ENCODE measurements at regions not wholly inside any gene's neighbourhood (a gene's known extent, or its start where the extent isn't known, plus 50 kb on each side); places are given as distances from the start of the nearest gene placed in this dataset.

DNA sequence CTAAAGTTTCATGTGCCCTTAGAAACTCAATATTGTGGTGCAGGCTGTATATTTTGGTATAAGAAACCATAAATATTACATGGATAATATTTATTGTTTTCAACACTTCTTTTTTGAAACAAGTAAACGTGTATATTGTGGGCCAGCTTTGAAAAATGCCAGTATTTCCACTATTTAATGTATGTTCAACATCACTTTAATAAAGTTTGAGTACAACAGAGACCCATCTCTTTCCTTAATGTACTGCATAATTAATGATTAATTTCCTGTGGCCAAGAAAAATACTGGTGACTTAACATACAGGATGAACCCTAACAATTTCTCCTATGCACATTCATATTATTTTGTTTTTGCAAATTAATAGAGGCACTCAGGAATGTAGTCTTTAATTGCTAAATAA, 2891.5 kb downstream of the PCDH9 start:
- H3K27ac ChIP-seq (ENCODE audit: low read depth, low read length): no peak overlapping the region
- no peaks in the 10 kb centered on the region for H4K20me1 ChIP-seq (ENCODE audit: low read depth, low read length)
- H3K9me2 ChIP-seq (replicated peaks; ENCODE audit: insufficient read depth, low read length): no peaks in the 10 kb centered on the region

DNA sequence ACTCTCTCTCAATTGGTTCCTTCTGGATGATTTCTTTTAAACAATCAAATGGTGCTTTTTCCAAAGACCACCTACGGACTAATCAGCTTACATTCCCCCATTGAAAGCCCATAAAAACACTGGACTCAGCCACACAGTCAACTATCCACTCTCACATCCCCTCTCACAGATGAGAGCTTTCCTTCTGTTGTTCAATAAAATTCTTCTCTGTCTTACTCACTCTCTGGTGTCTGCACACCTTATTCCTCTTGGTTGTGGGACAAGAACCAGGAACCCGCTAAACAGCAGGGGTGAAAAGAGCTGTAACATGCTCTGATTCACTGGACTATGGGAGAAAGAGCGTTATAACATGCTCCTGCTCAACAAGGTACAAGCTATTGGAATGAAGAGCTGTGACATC, 2896.2 kb downstream of the PCDH9 start:
- H3K9ac ChIP-seq (ENCODE audit: low read length): no peak overlapping the region
- H3K4me3 ChIP-seq (ENCODE audit: insufficient read depth, low read length, poor library complexity, severe bottlenecking): no peak overlapping the region
- no peaks in the 10 kb centered on the region for H3K79me2 ChIP-seq (ENCODE audit: insufficient read depth, low read length)
- no peak for TF ChIP-seq EZH2phosphoT487 (conservative IDR thresholded peaks at IDR 0.05; ENCODE audit: low read length)
- TF ChIP-seq, protein P1, sequence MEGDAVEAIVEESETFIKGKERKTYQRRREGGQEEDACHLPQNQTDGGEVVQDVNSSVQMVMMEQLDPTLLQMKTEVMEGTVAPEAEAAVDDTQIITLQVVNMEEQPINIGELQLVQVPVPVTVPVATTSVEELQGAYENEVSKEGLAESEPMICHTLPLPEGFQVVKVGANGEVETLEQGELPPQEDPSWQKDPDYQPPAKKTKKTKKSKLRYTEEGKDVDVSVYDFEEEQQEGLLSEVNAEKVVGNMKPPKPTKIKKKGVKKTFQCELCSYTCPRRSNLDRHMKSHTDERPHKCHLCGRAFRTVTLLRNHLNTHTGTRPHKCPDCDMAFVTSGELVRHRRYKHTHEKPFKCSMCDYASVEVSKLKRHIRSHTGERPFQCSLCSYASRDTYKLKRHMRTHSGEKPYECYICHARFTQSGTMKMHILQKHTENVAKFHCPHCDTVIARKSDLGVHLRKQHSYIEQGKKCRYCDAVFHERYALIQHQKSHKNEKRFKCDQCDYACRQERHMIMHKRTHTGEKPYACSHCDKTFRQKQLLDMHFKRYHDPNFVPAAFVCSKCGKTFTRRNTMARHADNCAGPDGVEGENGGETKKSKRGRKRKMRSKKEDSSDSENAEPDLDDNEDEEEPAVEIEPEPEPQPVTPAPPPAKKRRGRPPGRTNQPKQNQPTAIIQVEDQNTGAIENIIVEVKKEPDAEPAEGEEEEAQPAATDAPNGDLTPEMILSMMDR (IDR thresholded peaks at IDR 0.05; ENCODE audit: insufficient read depth, low read length, poor library complexity, severe bottlenecking): no peak
- H3K27ac ChIP-seq (ENCODE audit: low read depth, low read length): no peak overlapping the region
- no peak overlapping the region for H3K4me2 ChIP-seq (ENCODE audit: low read depth, low read length, poor library complexity, severe bottlenecking)
- no peaks in the 10 kb centered on the region for H3F3A ChIP-seq (ENCODE audit: insufficient read depth)
- no peak overlapping the region for H2AFZ ChIP-seq (ENCODE audit: low read depth, low read length, severe bottlenecking)
- H4K20me1 ChIP-seq (ENCODE audit: low read depth, low read length): no peaks in the 10 kb centered on the region
- no peaks in the 10 kb centered on the region for H3K9me2 ChIP-seq (replicated peaks; ENCODE audit: insufficient read depth, low read length)
- H3K36me3 ChIP-seq (ENCODE audit: low read length): no peaks in the 10 kb centered on the region
- H3K9me3 ChIP-seq (ENCODE audit: insufficient read depth, low read length): peaks cover 19% of the 10 kb centered on the region; the same call in 1 of the 2 replicates
- H3K27me3 ChIP-seq (ENCODE audit: low read length): no peaks in the 10 kb centered on the region

More for the DNA sequence above, 2891.5 kb downstream of the PCDH9 start:
- no peak overlapping the region for H3K9ac ChIP-seq (ENCODE audit: low read length)
- no peaks in the 10 kb centered on the region for H3K79me2 ChIP-seq (ENCODE audit: insufficient read depth, low read length)
- H3K36me3 ChIP-seq (ENCODE audit: low read length): peaks cover 5% of the 10 kb centered on the region; the same call in 1 of the 2 replicates
- TF ChIP-seq EZH2phosphoT487 (conservative IDR thresholded peaks at IDR 0.05; ENCODE audit: low read length): no peak
- TF ChIP-seq, protein P1 (IDR thresholded peaks at IDR 0.05; ENCODE audit: insufficient read depth, low read length, poor library complexity, severe bottlenecking): no peak
- H3K27me3 ChIP-seq (ENCODE audit: low read length): no peaks in the 10 kb centered on the region
- H3K9me3 ChIP-seq (ENCODE audit: insufficient read depth, low read length): peaks cover 19% of the 10 kb centered on the region; the same call in 1 of the 2 replicates
- no peaks in the 10 kb centered on the region for H3F3A ChIP-seq (ENCODE audit: insufficient read depth)
- H3K4me2 ChIP-seq (ENCODE audit: low read depth, low read length, poor library complexity, severe bottlenecking): no peak overlapping the region
- peak overlapping the region; percentile 70 for H2AFZ ChIP-seq (ENCODE audit: low read depth, low read length, severe bottlenecking)
- H3K4me3 ChIP-seq (ENCODE audit: insufficient read depth, low read length, poor library complexity, severe bottlenecking): no peak overlapping the region

DNA sequence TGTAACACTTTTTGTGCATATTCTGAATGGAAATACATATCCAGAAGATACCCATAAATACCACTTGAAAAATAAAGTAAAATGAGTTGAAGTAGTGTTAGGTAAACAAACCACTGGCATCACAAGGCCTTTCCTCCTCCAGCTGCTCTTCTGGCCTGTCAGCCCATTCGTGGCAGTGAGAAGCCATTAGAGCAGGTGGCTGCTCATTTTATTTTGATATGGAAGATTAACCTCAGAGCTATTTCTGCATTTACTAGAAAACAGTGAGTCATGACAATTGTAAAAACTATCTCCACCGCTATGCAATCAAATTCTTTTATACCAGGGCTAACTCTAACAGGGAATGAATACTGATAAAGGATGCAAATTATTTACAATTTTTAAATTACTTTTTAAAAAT, 2898.1 kb downstream of the PCDH9 start:
- no peak overlapping the region for H3K4me3 ChIP-seq (ENCODE audit: insufficient read depth, low read length, poor library complexity, severe bottlenecking)
- H3K9me2 ChIP-seq (replicated peaks; ENCODE audit: insufficient read depth, low read length): no peaks in the 10 kb centered on the region
- H3K27ac ChIP-seq (ENCODE audit: low read depth, low read length): no peak overlapping the region
- no peak overlapping the region for H3K9ac ChIP-seq (ENCODE audit: low read length)
- H3K36me3 ChIP-seq (ENCODE audit: low read length): no peaks in the 10 kb centered on the region
- H3K9me3 ChIP-seq (ENCODE audit: insufficient read depth, low read length): peaks cover 19% of the 10 kb centered on the region; the same call in 1 of the 2 replicates
- no peak overlapping the region for H3K4me2 ChIP-seq (ENCODE audit: low read depth, low read length, poor library complexity, severe bottlenecking)
- no peaks in the 10 kb centered on the region for H3K27me3 ChIP-seq (ENCODE audit: low read length)
- no peaks in the 10 kb centered on the region for H3K79me2 ChIP-seq (ENCODE audit: insufficient read depth, low read length)
- TF ChIP-seq, protein P1 (IDR thresholded peaks at IDR 0.05; ENCODE audit: insufficient read depth, low read length, poor library complexity, severe bottlenecking): no peak
- TF ChIP-seq EZH2phosphoT487 (conservative IDR thresholded peaks at IDR 0.05; ENCODE audit: low read length): no peak
- no peak overlapping the region for H2AFZ ChIP-seq (ENCODE audit: low read depth, low read length, severe bottlenecking)
- no peaks in the 10 kb centered on the region for H4K20me1 ChIP-seq (ENCODE audit: low read depth, low read length)
- H3F3A ChIP-seq (ENCODE audit: insufficient read depth): no peaks in the 10 kb centered on the region

Data from SU-DHL-6 (cell line).